GM12873 (cell line): ENCODE measurements at regions not wholly inside any gene's neighbourhood (a gene's known extent, or its start where the extent isn't known, plus 50 kb on each side); places are given as distances from the start of the nearest gene placed in this dataset.

Source experiments
- TF ChIP-seq, protein P1 (sequence below): IDR thresholded peaks from 2 replicates; pipeline ENCODE4 v1.5.1; 2012; ENCODE audit warnings: low read depth, mild to moderate bottlenecking, moderate library complexity, low read length, control low read depth; ENCODE audit not compliant: insufficient read depth; ENCODE audit errors: missing control alignments

DNA sequence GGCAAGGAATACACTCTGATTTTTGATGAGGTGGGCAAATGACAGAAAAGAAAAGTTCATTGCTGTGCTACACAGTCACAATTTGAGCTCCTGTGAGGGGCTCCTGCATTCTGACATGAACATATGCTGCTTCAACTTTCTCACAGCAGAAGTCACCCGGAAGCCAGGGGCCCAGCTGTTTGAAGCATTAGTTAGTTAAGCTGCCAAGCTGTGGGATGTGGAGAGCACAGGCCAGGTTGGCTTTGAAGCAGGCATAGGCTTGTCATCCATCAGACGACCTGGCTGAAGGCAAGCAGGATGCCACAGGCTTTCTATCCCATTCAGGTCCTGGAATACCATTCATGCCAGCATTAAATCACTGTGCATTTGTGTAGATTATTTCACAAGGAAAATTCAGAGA is 63.1 kb downstream of the MTNR1B start:
- TF ChIP-seq, protein P1, sequence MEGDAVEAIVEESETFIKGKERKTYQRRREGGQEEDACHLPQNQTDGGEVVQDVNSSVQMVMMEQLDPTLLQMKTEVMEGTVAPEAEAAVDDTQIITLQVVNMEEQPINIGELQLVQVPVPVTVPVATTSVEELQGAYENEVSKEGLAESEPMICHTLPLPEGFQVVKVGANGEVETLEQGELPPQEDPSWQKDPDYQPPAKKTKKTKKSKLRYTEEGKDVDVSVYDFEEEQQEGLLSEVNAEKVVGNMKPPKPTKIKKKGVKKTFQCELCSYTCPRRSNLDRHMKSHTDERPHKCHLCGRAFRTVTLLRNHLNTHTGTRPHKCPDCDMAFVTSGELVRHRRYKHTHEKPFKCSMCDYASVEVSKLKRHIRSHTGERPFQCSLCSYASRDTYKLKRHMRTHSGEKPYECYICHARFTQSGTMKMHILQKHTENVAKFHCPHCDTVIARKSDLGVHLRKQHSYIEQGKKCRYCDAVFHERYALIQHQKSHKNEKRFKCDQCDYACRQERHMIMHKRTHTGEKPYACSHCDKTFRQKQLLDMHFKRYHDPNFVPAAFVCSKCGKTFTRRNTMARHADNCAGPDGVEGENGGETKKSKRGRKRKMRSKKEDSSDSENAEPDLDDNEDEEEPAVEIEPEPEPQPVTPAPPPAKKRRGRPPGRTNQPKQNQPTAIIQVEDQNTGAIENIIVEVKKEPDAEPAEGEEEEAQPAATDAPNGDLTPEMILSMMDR: no peak

DNA sequence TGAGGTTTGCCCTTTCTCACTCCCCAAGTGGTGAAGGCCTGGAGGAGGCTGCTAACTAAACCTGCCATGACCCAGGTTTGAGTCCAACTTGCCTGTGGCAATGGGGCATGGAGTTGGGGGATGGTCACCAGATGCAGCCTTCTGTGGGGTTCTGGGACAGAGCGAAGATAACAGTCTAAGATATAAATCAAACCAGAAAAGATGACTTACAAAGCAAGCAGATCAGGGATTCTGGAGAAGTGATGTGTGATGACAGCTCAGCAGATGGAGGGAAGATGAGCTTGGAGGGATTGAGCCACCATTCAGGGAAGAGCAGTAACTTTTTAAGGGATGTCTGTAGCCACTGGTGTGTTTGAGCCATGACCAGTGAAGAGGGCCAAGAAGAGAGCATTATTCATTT is 63.6 kb downstream of the MTNR1B start:
- TF ChIP-seq, protein P1: no peak

DNA sequence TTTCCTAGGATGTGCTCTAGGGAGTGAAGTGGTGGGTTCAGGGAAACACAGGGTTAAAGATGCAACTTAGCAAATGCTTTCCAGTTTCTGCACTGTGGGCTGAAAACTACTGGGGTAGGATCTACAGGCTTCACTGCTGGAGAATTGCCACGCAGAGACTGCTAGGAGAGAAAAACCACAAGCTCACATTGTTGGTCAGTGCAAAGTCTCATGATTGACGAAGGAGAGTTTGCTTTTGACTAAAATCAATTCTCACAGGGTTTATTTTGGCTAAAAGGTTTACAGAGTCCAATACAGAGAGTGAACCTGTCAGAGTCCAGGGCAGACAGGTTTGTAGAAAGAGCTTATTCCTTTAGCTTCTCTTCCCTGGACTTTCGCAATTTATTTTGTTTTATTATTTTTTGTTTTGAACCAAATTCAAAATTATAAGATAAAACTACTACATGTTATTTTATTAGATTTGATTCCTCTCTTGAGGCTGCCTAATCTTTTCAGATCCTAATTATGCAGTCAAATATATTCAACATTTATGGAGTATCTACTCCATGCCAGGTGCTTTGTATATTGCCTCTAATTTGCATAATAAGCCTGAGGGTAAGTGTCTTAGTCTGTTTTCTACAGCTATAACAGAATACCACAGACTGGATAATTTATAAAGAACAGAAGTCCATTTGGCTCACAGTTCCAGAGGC is 64.7 kb downstream of the MTNR1B start:
- TF ChIP-seq, protein P1: no peak

DNA sequence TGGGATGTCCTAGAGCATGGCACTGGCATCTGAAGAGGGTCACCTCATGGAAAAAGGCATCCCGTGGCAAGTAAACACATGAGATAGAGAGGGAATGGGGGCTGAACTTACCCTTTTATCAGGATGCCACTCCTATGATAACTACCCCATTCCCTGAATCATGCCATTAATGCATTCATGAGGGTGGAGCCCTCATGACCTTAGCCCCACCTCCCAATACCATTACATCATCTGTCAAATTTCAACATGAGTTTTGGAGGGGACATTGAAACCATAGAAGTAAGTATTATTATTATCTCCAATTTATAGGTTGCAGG is 65.2 kb downstream of the MTNR1B start:
- TF ChIP-seq, protein P1: no peak

DNA sequence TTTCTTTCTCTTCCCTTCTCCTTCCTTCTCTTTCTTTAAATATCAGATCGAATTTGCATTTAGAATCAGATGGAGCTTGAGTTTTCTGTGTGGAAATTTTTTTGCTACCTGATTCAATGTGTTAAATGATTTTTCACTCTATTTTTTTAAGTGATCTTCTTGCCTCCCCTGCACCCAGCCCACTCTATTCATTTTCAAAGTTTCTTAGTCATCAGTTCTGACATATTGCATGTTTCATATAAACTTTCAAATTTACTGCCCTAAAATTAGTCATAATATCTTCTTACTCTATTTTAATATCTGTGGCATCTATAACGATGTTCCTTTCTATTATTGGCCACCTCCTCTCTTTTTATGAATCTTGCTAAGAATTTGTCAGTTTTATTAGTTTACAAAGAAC is 69.1 kb downstream of the MTNR1B start:
- TF ChIP-seq, protein P1: no peak

DNA sequence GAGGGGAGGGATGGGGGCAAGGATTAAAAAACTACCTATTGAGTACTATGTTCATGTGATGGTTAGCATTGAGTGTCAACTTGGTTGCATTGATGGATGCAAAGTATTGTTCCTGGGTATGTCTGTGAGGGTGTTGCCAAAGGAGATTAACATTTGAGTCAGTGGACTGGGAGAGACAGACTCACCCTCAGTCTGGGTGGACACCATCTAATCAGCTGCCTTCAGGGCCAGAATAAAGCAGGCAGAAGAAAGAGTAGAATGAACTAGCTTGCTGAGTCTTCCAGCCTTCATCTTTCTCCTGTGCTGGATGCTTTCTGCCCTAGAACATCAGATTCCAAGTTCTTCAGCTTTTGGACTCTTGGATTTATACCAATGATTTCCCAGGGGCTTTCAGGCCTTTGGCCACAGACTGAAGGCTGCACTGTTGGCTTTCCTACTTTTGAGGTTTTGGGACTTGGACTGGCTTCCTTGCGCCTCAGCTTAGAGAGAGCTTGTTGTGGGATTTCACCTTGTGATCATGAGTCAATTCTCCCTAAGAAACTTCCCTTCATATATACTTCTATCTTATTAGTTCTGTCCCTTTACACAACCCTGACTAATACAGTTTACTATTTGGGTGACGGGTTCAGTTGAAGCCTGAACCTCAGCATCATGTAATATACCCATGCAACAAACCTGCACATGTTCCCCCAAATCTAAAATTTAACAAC is 70.2 kb downstream of the MTNR1B start:
- TF ChIP-seq, protein P1: no peak

DNA sequence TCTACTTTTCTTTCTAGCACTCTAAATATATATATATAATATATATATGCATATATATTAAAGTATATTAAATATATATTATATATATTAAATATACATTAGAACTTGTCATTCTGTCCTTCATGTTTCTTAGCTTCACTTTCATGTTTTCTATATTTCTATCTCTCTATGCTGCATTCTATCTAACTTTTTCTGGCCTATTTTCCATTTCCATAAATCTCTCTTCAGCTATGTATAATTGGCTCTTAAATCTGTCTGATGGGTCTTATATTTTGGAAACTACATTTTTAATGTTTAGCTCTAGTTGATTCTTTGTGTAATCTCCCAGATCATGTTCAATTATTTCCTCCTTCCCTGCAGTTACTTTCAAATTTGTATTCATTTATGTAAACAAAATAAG is 72.2 kb downstream of the MTNR1B start:
- TF ChIP-seq, protein P1: no peak
